Endothelial cell of umbilical vein (primary cell): ENCODE measurements at regions not wholly inside any gene's neighbourhood (a gene's known extent, or its start where the extent isn't known, plus 50 kb on each side); places are given as distances from the start of the nearest gene placed in this dataset.

ENCODE experiments used
- EZH2 ChIP-seq: IDR thresholded peaks from 2 replicates; pipeline ENCODE4 v1.6.1; 2012; ENCODE audit warnings: borderline replicate concordance, low read depth, mild to moderate bottlenecking, moderate library complexity, low read length, inconsistent platforms; ENCODE audit not compliant: severe bottlenecking
- GATA2 ChIP-seq: IDR thresholded peaks from 2 replicates; pipeline ENCODE4 v1.7.0; 2011; ENCODE audit warnings: low read depth, mild to moderate bottlenecking, moderate library complexity, mixed read lengths, low read length; ENCODE audit not compliant: insufficient read length, insufficient read depth
- JUN ChIP-seq: IDR thresholded peaks from 2 replicates; pipeline ENCODE4 v1.6.1; 2011; ENCODE audit warnings: borderline replicate concordance, low read depth; ENCODE audit not compliant: insufficient read length, insufficient read depth
- MAX ChIP-seq: IDR thresholded peaks from 2 replicates; pipeline ENCODE4 v1.6.1; 2011; ENCODE audit not compliant: insufficient read depth, insufficient read length
- POLR2A ChIP-seq: IDR thresholded peaks from 2 replicates; pipeline ENCODE4 v1.6.1; 2012; ENCODE audit warnings: low read depth, mild to moderate bottlenecking, control low read depth, low read length
- POLR2AphosphoS5 ChIP-seq: IDR thresholded peaks from 2 replicates; pipeline ENCODE4 v1.6.1; 2012; ENCODE audit warnings: low read depth, mild to moderate bottlenecking, control low read depth, low read length, moderate library complexity; ENCODE audit not compliant: insufficient read depth
- TF ChIP-seq, protein P1 (sequence below), 2 donors: IDR thresholded peaks; 1 replicate in 1 of 2; 2 replicates in 1 of 2; pipeline ENCODE4 v1.5.1; 2011; ENCODE audit warnings: low read length in 2 of 2, mild to moderate bottlenecking in 2 of 2, moderate library complexity in 2 of 2, control low read depth in 1 of 2, inconsistent platforms in 1 of 2, low read depth in 1 of 2; ENCODE audit not compliant: insufficient read depth in 1 of 2; ENCODE audit errors: extremely low read depth in 1 of 2

DNA sequence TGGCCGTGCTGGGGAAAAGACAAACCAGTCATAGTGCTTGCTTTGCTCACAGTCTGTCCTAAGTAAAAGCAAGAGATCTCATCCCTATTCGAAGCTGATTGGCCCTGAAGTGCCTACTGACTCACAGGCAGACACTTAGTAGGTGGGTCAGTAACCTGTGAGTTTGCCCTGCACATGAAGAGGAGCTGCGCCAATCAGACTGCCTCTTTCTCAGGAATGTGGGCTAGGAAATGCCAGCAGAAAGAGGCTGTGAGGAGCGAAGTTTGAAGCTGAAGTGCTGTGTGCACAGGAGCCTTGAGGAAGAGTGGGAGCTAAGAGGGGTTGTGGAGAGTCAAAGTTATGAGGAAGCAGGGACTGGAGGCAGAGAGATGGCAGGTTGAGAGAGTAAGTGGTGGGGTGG lies 126.8 kb downstream of the IL20RB start:
- TF ChIP-seq MAX (no peak), GATA2 (no peak), JUN (no peak), POLR2A (no peak), EZH2 (no peak), POLR2AphosphoS5 (no peak)
- TF ChIP-seq, protein P1, sequence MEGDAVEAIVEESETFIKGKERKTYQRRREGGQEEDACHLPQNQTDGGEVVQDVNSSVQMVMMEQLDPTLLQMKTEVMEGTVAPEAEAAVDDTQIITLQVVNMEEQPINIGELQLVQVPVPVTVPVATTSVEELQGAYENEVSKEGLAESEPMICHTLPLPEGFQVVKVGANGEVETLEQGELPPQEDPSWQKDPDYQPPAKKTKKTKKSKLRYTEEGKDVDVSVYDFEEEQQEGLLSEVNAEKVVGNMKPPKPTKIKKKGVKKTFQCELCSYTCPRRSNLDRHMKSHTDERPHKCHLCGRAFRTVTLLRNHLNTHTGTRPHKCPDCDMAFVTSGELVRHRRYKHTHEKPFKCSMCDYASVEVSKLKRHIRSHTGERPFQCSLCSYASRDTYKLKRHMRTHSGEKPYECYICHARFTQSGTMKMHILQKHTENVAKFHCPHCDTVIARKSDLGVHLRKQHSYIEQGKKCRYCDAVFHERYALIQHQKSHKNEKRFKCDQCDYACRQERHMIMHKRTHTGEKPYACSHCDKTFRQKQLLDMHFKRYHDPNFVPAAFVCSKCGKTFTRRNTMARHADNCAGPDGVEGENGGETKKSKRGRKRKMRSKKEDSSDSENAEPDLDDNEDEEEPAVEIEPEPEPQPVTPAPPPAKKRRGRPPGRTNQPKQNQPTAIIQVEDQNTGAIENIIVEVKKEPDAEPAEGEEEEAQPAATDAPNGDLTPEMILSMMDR (IDR thresholded peaks at IDR 0.05; ENCODE audit: extremely low read depth in 1 of 2, insufficient read depth in 1 of 2, low read depth in 1 of 2, low read length in 2 of 2) = no peak
